Esophagus muscularis mucosa (tissue), 4 donors: ENCODE measurements at regions not wholly inside any gene's neighbourhood (a gene's known extent, or its start where the extent isn't known, plus 50 kb on each side); places are given as distances from the start of the nearest gene placed in this dataset.

Experiments
- EP300 ChIP-seq: sonication (generic); formaldehyde crosslinking; IDR thresholded peaks from one replicate; pipeline ENCODE4 v1.6.1; 2017; ENCODE audit warnings: antibody characterized with exemption
- POLR2A ChIP-seq: fragments of 450-650 bp; IDR thresholded peaks from one replicate; pipeline ENCODE4 v1.6.1; 2017; ENCODE audit warnings: antibody characterized with exemption, moderate library complexity, mild to moderate bottlenecking, low read depth
- POLR2AphosphoS5 ChIP-seq, 2 donors: sonication (generic); formaldehyde crosslinking; IDR thresholded peaks; one replicate each; pipeline ENCODE4 v1.6.1; 2017; ENCODE audit warnings: antibody characterized with exemption in 2 of 2
- TF ChIP-seq, protein P1 (sequence below), 3 experiments: fragments of 200-600 bp in 2 of 3; fragments of 450-650 bp in 1 of 3; sonication (generic) in 2 of 3; IDR thresholded peaks; one replicate each; pipeline ENCODE4 v1.5.1; 2017 to 2019; ENCODE audit warnings: antibody characterized with exemption in 3 of 3, mild to moderate bottlenecking in 2 of 3, moderate library complexity in 1 of 3

DNA sequence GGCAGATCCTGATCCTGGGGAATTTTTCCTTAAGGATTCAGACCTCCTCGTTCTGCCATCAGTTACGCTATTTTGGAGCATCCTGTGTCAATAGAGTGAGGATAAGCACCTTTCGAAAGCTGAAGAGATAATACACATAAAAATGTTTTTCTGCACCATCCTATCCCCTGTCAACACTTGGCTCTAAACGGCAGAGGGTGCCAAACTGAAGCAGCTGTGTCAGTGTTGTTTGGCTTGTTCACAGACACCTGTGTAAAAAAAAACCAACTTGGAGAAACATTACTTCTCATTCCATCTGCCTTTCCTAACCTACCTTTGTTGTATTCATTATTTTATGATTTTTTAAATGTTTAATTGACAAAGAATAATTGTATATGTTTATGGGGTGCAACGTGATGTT, 417.0 kb upstream of the DDI1 start:
- TF ChIP-seq, protein P1, sequence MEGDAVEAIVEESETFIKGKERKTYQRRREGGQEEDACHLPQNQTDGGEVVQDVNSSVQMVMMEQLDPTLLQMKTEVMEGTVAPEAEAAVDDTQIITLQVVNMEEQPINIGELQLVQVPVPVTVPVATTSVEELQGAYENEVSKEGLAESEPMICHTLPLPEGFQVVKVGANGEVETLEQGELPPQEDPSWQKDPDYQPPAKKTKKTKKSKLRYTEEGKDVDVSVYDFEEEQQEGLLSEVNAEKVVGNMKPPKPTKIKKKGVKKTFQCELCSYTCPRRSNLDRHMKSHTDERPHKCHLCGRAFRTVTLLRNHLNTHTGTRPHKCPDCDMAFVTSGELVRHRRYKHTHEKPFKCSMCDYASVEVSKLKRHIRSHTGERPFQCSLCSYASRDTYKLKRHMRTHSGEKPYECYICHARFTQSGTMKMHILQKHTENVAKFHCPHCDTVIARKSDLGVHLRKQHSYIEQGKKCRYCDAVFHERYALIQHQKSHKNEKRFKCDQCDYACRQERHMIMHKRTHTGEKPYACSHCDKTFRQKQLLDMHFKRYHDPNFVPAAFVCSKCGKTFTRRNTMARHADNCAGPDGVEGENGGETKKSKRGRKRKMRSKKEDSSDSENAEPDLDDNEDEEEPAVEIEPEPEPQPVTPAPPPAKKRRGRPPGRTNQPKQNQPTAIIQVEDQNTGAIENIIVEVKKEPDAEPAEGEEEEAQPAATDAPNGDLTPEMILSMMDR (IDR thresholded peaks at IDR 0.05): no peak
- no peak for TF ChIP-seq POLR2A
- TF ChIP-seq POLR2AphosphoS5 (IDR thresholded peaks at IDR 0.05): no peak
- no peak for TF ChIP-seq EP300
